B cell (primary cell): ENCODE measurements at regions not wholly inside any gene's neighbourhood (a gene's known extent, or its start where the extent isn't known, plus 50 kb on each side); places are given as distances from the start of the nearest gene placed in this dataset.

Experiments used
- ATAC-seq: fragments of 200-7000 bp; cut with Tn5 transposase; one replicate; pipeline ENCODE4 v1.10.0; 2021; ENCODE audit warnings: low read depth, mild to moderate bottlenecking, moderate number of reproducible peaks, moderate library complexity
- CTCF ChIA-PET: fragments of 350-600 bp; sonication (Branson Sonifier 250); formaldehyde crosslinking; loops from one replicate; lab custom pipeline; 2021; ENCODE audit warnings: antibody characterized with exemption, inconsistent platforms; lab: Charles Lee
- POLR2A ChIA-PET: fragments of 350-600 bp; sonication (Branson Sonifier 250); formaldehyde crosslinking; loops from one replicate; lab custom pipeline; 2021; ENCODE audit warnings: antibody characterized with exemption; lab: Charles Lee
- DNase-seq: peaks from one replicate; pipeline ENCODE4 v3.0.0; 2013
- H2AFZ ChIP-seq: 2 replicates; pipeline ENCODE4 v1.6.1; 2012; ENCODE audit warnings: mild to moderate bottlenecking, low read depth, low read length; ENCODE audit not compliant: insufficient read depth, poor library complexity, severe bottlenecking
- H3K27ac ChIP-seq, 2 donors: 1 replicate in 1 of 2; 2 replicates in 1 of 2; pipeline ENCODE4 v1.5.1; 2012 to 2013; ENCODE audit warnings: low read length in 2 of 2, mild to moderate bottlenecking in 2 of 2, moderate library complexity in 1 of 2
- H3K27me3 ChIP-seq, 4 experiments: fragments of 200-600 bp in 1 of 4; sonication (generic) in 1 of 4; replicated peaks in 1 of 4; 1 replicate in 2 of 4; 2 replicates in 2 of 4; pipeline versions ENCODE4 v1.6.1 to v1.7.0; 2013 to 2016; ENCODE audit warnings: low read length in 3 of 4, mild to moderate bottlenecking in 2 of 4, mixed read lengths in 1 of 4, moderate library complexity in 1 of 4; ENCODE audit not compliant: insufficient read depth in 4 of 4, control insufficient read depth in 3 of 4; ENCODE audit errors: control extremely low read depth in 1 of 4
- H3K36me3 ChIP-seq, 2 experiments: replicated peaks in 1 of 2; 1 replicate in 1 of 2; 2 replicates in 1 of 2; pipeline versions ENCODE4 v1.6.1 to v1.7.1; 2013; ENCODE audit warnings: low read length in 1 of 2; ENCODE audit not compliant: insufficient read depth in 2 of 2, control insufficient read depth in 1 of 2; ENCODE audit errors: control extremely low read depth in 1 of 2, extremely low read depth in 1 of 2
- H3K4me1 ChIP-seq, 2 donors: fragments of 200-600 bp in 1 of 2; sonication (generic) in 1 of 2; 1 replicate in 1 of 2; 2 replicates in 1 of 2; pipeline versions ENCODE4 v1.5.1 to v1.6.1; 2013 to 2017; ENCODE audit warnings: low read length in 2 of 2; ENCODE audit not compliant: control insufficient read depth in 2 of 2, insufficient read depth in 2 of 2
- H3K4me2 ChIP-seq: replicated peaks from 2 replicates; pipeline ENCODE3; 2012; ENCODE audit warnings: mild to moderate bottlenecking, low read depth, low read length; ENCODE audit not compliant: poor library complexity, severe bottlenecking
- H3K4me3 ChIP-seq, 5 experiments: fragments of 200-600 bp in 1 of 5; sonication (generic) in 1 of 5; 1 replicate in 3 of 5; 2 replicates in 2 of 5; pipeline versions ENCODE4 v1.5.1 to v1.7.0; 2011 to 2016; ENCODE audit warnings: low read length in 4 of 5, mild to moderate bottlenecking in 4 of 5, low read depth in 2 of 5, control low read depth in 1 of 5, moderate library complexity in 1 of 5; ENCODE audit not compliant: insufficient read depth in 1 of 5; ENCODE audit errors: control extremely low read depth in 1 of 5, extremely low read depth in 1 of 5
- H3K79me2 ChIP-seq: fragments of 200-600 bp; sonication (generic); one replicate; pipeline ENCODE4 v1.6.0; 2016; ENCODE audit warnings: low read length; ENCODE audit not compliant: control insufficient read depth, insufficient read depth
- H3K9ac ChIP-seq: fragments of 200-600 bp; sonication (generic); 2 replicates; pipeline ENCODE4 v1.6.1; 2017; ENCODE audit warnings: mild to moderate bottlenecking, low read length, moderate library complexity
- H3K9me3 ChIP-seq, 3 donors: one replicate each; pipeline versions ENCODE4 v1.6.1 to v1.7.1; 2013; ENCODE audit warnings: low read length in 2 of 3; ENCODE audit not compliant: control insufficient read depth in 2 of 3, insufficient read depth in 1 of 3; ENCODE audit errors: control extremely low read depth in 1 of 3
- H4K20me1 ChIP-seq: 2 replicates; pipeline ENCODE4 v1.6.0; 2012; ENCODE audit warnings: mild to moderate bottlenecking, low read length; ENCODE audit not compliant: insufficient read depth, control insufficient read depth, poor library complexity, severe bottlenecking
- H3K27ac Mint-ChIP-seq: one replicate; pipeline ENCODE4 v1.8.0; 2021; ENCODE audit warnings: mixed read lengths
- H3K27me3 Mint-ChIP-seq: one replicate; pipeline ENCODE4 v1.8.0; 2021; ENCODE audit warnings: mixed read lengths
- H3K4me1 Mint-ChIP-seq: one replicate; pipeline ENCODE4 v1.8.0; 2021; ENCODE audit warnings: mixed read lengths
- H3K4me3 Mint-ChIP-seq: one replicate; pipeline ENCODE4 v1.8.0; 2021; ENCODE audit warnings: mixed read lengths
- H3K9me3 Mint-ChIP-seq: one replicate; pipeline ENCODE4 v1.8.0; 2022; ENCODE audit warnings: mixed read lengths; ENCODE audit not compliant: insufficient read depth
- CTCF ChIP-seq: fragments of 200-600 bp; IDR thresholded peaks from one replicate; pipeline ENCODE4 v1.8.0; 2022; ENCODE audit warnings: antibody characterized with exemption, mild to moderate bottlenecking
- EZH2 ChIP-seq: IDR thresholded peaks from 2 replicates; pipeline ENCODE4 v1.6.1; 2012; ENCODE audit warnings: borderline replicate concordance, low read depth, mild to moderate bottlenecking, moderate library complexity, low read length; ENCODE audit not compliant: insufficient read depth, poor library complexity, severe bottlenecking
- WGBS: methylation state at CpG from one replicate; pipeline ENCODE4 v1.1.5; 2013; ENCODE audit warnings: missing lambda C conversion rate; ENCODE audit not compliant: insufficient coverage; 5-methylcytosine and 5-hydroxymethylcytosine counted together
- intact Hi-C: fragments of 100-400 bp; cut with micrococcal nuclease; formaldehyde crosslinking; loops from one replicate; pipeline ENCODE4 v1.10.0; 2022

GRCh38 chr6:10140824-10141223 lies 274.1 kb downstream of the TFAP2A start:
- no CpG with 5 or more reads among the region's 3 CpGs for WGBS
- H3K4me3 Mint-ChIP-seq, result no peak overlapping the region
- H3K36me3 ChIP-seq, result no peaks in the 10 kb centered on the region
- no peaks in the 10 kb centered on the region for H3K4me1 Mint-ChIP-seq
- no peak overlapping the region for H3K4me2 ChIP-seq
- DNase-seq (no peak), ATAC-seq (no peak)
- H2AFZ ChIP-seq, result no peak overlapping the region
- intact Hi-C loops, result no loop called here
- H3K79me2 ChIP-seq, result no peaks in the 10 kb centered on the region
- no peak overlapping the region for H3K27ac ChIP-seq
- no peaks in the 10 kb centered on the region for H3K27me3 Mint-ChIP-seq
- no peaks in the 10 kb centered on the region for H3K9me3 Mint-ChIP-seq
- peaks cover 0 to 2% (median 0%) of the 10 kb centered on the region in 4 experiments for H3K27me3 ChIP-seq
- no peaks in the 10 kb centered on the region for H3K4me1 ChIP-seq
- peaks cover 0 to 2% (median 0%) of the 10 kb centered on the region in 3 donors for H3K9me3 ChIP-seq
- POLR2A ChIA-PET, result no interaction called here
- no peaks in the 10 kb centered on the region for H4K20me1 ChIP-seq
- H3K27ac Mint-ChIP-seq, result no peak overlapping the region
- CTCF ChIA-PET, result no interaction called here
- no peak overlapping the region for H3K4me3 ChIP-seq
- H3K9ac ChIP-seq, result no peak overlapping the region
- TF ChIP-seq CTCF, result no peak

GRCh38 chr6:10140136-10140535 lies 274.7 kb downstream of the TFAP2A start:
- intact Hi-C loops, result no loop called here
- TF ChIP-seq EZH2 (no peak), CTCF (no peak)
- H3K27me3 Mint-ChIP-seq, result no peaks in the 10 kb centered on the region
- H3K27me3 ChIP-seq, result peaks cover 0 to 2% (median 0%) of the 10 kb centered on the region in 4 experiments
- H3K27ac ChIP-seq, result no peak overlapping the region
- no peak overlapping the region for H3K4me2 ChIP-seq
- no peak overlapping the region for H3K4me3 ChIP-seq
- H3K79me2 ChIP-seq, result no peaks in the 10 kb centered on the region
- DNase-seq (no peak), ATAC-seq (no peak)
- H4K20me1 ChIP-seq, result no peaks in the 10 kb centered on the region
- no peaks in the 10 kb centered on the region for H3K36me3 ChIP-seq
- CTCF ChIA-PET, result no interaction called here
- H3K4me1 ChIP-seq, result no peaks in the 10 kb centered on the region
- no peak overlapping the region for H3K4me3 Mint-ChIP-seq
- H2AFZ ChIP-seq, result no peak overlapping the region
- 100% methylated on average over 1 of the region's 3 CpGs for WGBS
- POLR2A ChIA-PET, result no interaction called here
- H3K27ac Mint-ChIP-seq, result no peak overlapping the region
- no peaks in the 10 kb centered on the region for H3K4me1 Mint-ChIP-seq
- no peak overlapping the region for H3K9ac ChIP-seq
- peaks cover 0 to 3% (median 0%) of the 10 kb centered on the region in 3 donors for H3K9me3 ChIP-seq
- no peaks in the 10 kb centered on the region for H3K9me3 Mint-ChIP-seq
